ENCODE measurements at regions not wholly inside any gene's neighbourhood (a gene's known extent, or its start where the extent isn't known, plus 50 kb on each side); places are given as distances from the start of the nearest gene placed in this dataset.

GRCh38 chr3:27573780-27574437, 89.7 kb upstream of the SLC4A7 start:
- TF ChIP-seq, protein P1, sequence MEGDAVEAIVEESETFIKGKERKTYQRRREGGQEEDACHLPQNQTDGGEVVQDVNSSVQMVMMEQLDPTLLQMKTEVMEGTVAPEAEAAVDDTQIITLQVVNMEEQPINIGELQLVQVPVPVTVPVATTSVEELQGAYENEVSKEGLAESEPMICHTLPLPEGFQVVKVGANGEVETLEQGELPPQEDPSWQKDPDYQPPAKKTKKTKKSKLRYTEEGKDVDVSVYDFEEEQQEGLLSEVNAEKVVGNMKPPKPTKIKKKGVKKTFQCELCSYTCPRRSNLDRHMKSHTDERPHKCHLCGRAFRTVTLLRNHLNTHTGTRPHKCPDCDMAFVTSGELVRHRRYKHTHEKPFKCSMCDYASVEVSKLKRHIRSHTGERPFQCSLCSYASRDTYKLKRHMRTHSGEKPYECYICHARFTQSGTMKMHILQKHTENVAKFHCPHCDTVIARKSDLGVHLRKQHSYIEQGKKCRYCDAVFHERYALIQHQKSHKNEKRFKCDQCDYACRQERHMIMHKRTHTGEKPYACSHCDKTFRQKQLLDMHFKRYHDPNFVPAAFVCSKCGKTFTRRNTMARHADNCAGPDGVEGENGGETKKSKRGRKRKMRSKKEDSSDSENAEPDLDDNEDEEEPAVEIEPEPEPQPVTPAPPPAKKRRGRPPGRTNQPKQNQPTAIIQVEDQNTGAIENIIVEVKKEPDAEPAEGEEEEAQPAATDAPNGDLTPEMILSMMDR (IDR thresholded peaks at IDR 0.05; ENCODE audit: low read depth, low read length, missing input control), result no peak
- TF ChIP-seq YY1 (IDR thresholded peaks at IDR 0.05), result no peak
- TF ChIP-seq, protein P2, sequence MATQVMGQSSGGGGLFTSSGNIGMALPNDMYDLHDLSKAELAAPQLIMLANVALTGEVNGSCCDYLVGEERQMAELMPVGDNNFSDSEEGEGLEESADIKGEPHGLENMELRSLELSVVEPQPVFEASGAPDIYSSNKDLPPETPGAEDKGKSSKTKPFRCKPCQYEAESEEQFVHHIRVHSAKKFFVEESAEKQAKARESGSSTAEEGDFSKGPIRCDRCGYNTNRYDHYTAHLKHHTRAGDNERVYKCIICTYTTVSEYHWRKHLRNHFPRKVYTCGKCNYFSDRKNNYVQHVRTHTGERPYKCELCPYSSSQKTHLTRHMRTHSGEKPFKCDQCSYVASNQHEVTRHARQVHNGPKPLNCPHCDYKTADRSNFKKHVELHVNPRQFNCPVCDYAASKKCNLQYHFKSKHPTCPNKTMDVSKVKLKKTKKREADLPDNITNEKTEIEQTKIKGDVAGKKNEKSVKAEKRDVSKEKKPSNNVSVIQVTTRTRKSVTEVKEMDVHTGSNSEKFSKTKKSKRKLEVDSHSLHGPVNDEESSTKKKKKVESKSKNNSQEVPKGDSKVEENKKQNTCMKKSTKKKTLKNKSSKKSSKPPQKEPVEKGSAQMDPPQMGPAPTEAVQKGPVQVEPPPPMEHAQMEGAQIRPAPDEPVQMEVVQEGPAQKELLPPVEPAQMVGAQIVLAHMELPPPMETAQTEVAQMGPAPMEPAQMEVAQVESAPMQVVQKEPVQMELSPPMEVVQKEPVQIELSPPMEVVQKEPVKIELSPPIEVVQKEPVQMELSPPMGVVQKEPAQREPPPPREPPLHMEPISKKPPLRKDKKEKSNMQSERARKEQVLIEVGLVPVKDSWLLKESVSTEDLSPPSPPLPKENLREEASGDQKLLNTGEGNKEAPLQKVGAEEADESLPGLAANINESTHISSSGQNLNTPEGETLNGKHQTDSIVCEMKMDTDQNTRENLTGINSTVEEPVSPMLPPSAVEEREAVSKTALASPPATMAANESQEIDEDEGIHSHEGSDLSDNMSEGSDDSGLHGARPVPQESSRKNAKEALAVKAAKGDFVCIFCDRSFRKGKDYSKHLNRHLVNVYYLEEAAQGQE (IDR thresholded peaks at IDR 0.05), result no peak
- no peak for TF ChIP-seq JUND (IDR thresholded peaks at IDR 0.05)
- TF ChIP-seq GABPA (IDR thresholded peaks at IDR 0.05 in 1 of 2, conservative IDR thresholded peaks at IDR 0.05 in 1 of 2), result no peak
- no peak for TF ChIP-seq EGR1 (IDR thresholded peaks at IDR 0.05; ENCODE audit: low read depth in 2 of 2)
- TF ChIP-seq TAF1 (conservative IDR thresholded peaks at IDR 0.05), result no peak
- TF ChIP-seq RAD21 (IDR thresholded peaks at IDR 0.05), result no peak
- no peak for TF ChIP-seq SP1 (IDR thresholded peaks at IDR 0.05)
- TF ChIP-seq, protein P3, sequence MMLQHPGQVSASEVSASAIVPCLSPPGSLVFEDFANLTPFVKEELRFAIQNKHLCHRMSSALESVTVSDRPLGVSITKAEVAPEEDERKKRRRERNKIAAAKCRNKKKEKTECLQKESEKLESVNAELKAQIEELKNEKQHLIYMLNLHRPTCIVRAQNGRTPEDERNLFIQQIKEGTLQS (IDR thresholded peaks at IDR 0.05), result no peak

Data from liver (tissue), 3 donors.